Peyer's patch (tissue), 4 donors: ENCODE measurements at regions not wholly inside any gene's neighbourhood (a gene's known extent, or its start where the extent isn't known, plus 50 kb on each side); places are given as distances from the start of the nearest gene placed in this dataset.

Experiments
- DNase-seq, 3 donors: peaks; one replicate each; pipeline ENCODE4 v3.0.0-alpha.2; 2017 to 2019
- H3K27ac ChIP-seq, 4 donors: fragments of 200-600 bp; sonication (generic); one replicate each; pipeline ENCODE4 v1.5.1; 2016 to 2019
- H3K27me3 ChIP-seq, 2 donors: fragments of 200-600 bp; sonication (generic); one replicate each; pipeline ENCODE4 v1.5.1; 2019
- H3K36me3 ChIP-seq, 3 donors: fragments of 200-600 bp; sonication (generic); one replicate each; pipeline ENCODE4 v1.5.1; 2016 to 2019
- H3K4me1 ChIP-seq, 4 donors: fragments of 200-600 bp; sonication (generic); one replicate each; pipeline ENCODE4 v1.5.1; 2016 to 2019
- H3K4me3 ChIP-seq, 4 donors: fragments of 200-600 bp; sonication (generic); 1 replicate in 3 of 4; 2 replicates in 1 of 4; pipeline ENCODE4 v1.5.1; 2016 to 2019; ENCODE audit warnings: mild to moderate bottlenecking in 1 of 4
- H3K9me3 ChIP-seq, 4 donors: fragments of 200-600 bp; sonication (generic); one replicate each; pipeline ENCODE4 v1.5.1; 2016 to 2019; ENCODE audit warnings: mild to moderate bottlenecking in 1 of 4
- POLR2A ChIP-seq, 2 donors: fragments of 450-650 bp; IDR thresholded peaks; one replicate each; pipeline ENCODE4 v1.5.1; 2017; ENCODE audit warnings: antibody characterized with exemption in 2 of 2, mild to moderate bottlenecking in 2 of 2, moderate library complexity in 2 of 2
- TF ChIP-seq, protein P1 (sequence below), 6 experiments: fragments of 450-650 bp in 4 of 6; fragments of 200-600 bp in 2 of 6; sonication (generic) in 1 of 6; IDR thresholded peaks; one replicate each; pipeline ENCODE4 v1.5.1; 2017 to 2019; ENCODE audit warnings: antibody characterized with exemption in 6 of 6, mild to moderate bottlenecking in 3 of 6, moderate library complexity in 1 of 6

DNA sequence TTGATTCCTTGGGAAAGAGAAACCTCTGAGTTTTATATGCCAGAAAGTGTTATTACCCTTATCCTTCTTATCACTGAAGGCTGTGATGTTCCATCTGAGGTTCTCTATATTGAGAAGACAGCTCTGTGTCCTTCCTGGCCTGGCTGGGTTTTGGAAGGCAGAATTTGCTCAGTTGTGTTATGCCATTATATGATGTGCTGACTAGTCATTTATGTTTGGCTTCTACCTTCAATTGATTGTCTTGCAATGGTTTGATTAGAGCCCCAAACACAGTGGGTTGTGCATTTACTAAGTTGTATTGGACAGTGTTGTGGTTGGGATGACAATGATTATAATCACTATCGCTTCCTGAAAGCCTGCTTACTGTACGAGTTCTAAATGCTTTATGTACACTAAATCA is 265.7 kb downstream of the SNAPC1 start:
- Histone ChIP-seq H3K4me3 (no peak overlapping the region), H3K4me1 (no peaks in the 10 kb centered on the region), H3K27ac (no peak overlapping the region), H3K27me3 (no peaks in the 10 kb centered on the region), H3K36me3 (no peaks in the 10 kb centered on the region), H3K9me3 (no peaks in the 10 kb centered on the region)
- no peak for TF ChIP-seq POLR2A (IDR thresholded peaks at IDR 0.05)
- no peak for DNase-seq

DNA sequence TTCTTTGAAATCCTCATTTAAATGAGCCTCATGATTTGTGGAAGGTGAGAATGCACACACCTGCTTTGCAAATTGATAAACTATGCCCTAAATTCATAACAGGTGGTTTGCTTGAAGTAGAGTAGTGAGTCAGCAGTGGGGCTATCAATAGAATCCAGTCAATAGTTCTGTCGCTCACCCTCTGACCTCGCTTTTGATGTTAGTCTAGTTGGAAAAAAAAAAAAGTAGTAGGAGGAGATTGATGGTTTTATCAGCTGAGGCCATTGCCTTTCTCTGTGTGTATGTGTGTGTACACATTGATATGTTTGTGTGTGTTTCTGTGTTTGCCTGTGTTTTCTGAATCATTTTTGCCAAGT is 267.3 kb downstream of the SNAPC1 start:
- no peaks in the 10 kb centered on the region for H3K36me3 ChIP-seq
- no peaks in the 10 kb centered on the region for H3K9me3 ChIP-seq
- H3K4me1 ChIP-seq = no peaks in the 10 kb centered on the region
- H3K27me3 ChIP-seq = no peaks in the 10 kb centered on the region
- no peak for DNase-seq
- no peak for TF ChIP-seq POLR2A (IDR thresholded peaks at IDR 0.05)
- TF ChIP-seq, protein P1, sequence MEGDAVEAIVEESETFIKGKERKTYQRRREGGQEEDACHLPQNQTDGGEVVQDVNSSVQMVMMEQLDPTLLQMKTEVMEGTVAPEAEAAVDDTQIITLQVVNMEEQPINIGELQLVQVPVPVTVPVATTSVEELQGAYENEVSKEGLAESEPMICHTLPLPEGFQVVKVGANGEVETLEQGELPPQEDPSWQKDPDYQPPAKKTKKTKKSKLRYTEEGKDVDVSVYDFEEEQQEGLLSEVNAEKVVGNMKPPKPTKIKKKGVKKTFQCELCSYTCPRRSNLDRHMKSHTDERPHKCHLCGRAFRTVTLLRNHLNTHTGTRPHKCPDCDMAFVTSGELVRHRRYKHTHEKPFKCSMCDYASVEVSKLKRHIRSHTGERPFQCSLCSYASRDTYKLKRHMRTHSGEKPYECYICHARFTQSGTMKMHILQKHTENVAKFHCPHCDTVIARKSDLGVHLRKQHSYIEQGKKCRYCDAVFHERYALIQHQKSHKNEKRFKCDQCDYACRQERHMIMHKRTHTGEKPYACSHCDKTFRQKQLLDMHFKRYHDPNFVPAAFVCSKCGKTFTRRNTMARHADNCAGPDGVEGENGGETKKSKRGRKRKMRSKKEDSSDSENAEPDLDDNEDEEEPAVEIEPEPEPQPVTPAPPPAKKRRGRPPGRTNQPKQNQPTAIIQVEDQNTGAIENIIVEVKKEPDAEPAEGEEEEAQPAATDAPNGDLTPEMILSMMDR (IDR thresholded peaks at IDR 0.05) = no peak
- no peak overlapping the region for H3K4me3 ChIP-seq
- H3K27ac ChIP-seq = no peak overlapping the region

DNA sequence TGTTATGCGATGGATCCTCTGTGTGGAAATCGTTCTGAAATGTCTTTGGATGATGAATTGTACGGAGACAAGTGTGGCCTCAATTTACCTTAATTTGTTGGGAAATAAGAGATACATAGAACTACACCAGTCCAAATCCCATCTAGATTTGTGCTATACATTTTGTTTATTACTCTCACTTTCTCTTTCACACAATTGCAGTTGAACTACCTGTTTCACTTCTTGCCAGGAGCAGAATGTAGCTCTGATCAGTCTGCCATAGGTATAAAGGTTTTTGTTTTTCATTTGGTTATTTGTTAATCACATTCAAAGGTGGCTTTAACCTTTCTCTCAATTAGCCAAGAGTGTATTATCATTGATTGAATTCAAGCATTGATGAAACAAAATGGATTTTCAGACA is 268.2 kb downstream of the SNAPC1 start:
- H3K4me1 ChIP-seq = no peaks in the 10 kb centered on the region
- no peak overlapping the region for H3K27ac ChIP-seq
- H3K36me3 ChIP-seq = no peaks in the 10 kb centered on the region
- H3K9me3 ChIP-seq = no peaks in the 10 kb centered on the region
- no peak for DNase-seq
- H3K4me3 ChIP-seq = no peak overlapping the region
- TF ChIP-seq POLR2A (IDR thresholded peaks at IDR 0.05) = no peak
- TF ChIP-seq, protein P1 (IDR thresholded peaks at IDR 0.05) = no peak
- H3K27me3 ChIP-seq = no peaks in the 10 kb centered on the region

DNA sequence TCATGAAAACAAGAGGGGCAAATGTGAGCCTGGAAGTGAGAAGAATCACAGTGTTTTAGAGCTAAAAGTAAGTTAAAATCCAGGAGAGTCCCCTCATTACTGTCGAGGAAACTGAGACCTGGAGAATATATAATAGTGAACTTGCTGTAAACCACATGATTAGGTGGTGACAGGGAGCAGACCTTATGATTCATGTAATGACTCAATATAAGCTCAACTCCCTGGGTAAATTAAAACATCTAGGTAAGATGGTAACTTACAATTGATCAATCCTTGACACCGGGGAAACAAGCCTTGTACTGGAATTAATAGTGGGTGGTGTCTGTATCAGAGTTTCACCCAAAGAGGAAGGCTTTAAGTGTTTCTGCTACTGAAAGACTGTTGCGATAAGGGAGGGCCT is 269.3 kb downstream of the SNAPC1 start:
- H3K27me3 ChIP-seq = no peaks in the 10 kb centered on the region
- no peak for DNase-seq
- no peak overlapping the region for H3K27ac ChIP-seq
- no peaks in the 10 kb centered on the region for H3K9me3 ChIP-seq
- no peak overlapping the region for H3K4me3 ChIP-seq
- no peaks in the 10 kb centered on the region for H3K36me3 ChIP-seq
- no peaks in the 10 kb centered on the region for H3K4me1 ChIP-seq
- TF ChIP-seq, protein P1 (IDR thresholded peaks at IDR 0.05) = no peak
- no peak for TF ChIP-seq POLR2A (IDR thresholded peaks at IDR 0.05)

DNA sequence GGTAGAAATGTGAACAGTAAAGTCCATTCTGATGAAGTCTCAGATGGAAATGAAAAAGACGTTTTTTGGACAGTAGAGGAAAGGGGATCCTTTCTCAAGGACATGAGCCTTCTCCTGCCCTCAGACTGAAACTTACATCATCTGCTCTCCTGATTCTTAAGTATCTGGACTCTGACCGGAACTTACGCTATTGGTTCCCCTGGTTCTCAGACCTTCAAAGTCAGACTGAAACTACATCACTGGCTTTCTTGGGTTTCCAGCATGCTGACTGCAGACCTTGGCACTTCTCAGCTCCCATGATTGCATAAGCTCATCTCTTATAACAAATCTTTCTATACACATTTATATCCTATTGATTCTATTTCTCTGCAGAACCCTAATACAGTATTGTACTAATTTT is 291.0 kb downstream of the SNAPC1 start:
- no peak for DNase-seq
- no peaks in the 10 kb centered on the region for H3K27me3 ChIP-seq
- H3K9me3 ChIP-seq = no peaks in the 10 kb centered on the region
- TF ChIP-seq POLR2A (IDR thresholded peaks at IDR 0.05) = no peak
- TF ChIP-seq, protein P1 (IDR thresholded peaks at IDR 0.05) = no peak
- H3K36me3 ChIP-seq = no peaks in the 10 kb centered on the region
- H3K4me3 ChIP-seq = no peak overlapping the region
- H3K4me1 ChIP-seq = no peaks in the 10 kb centered on the region
- H3K27ac ChIP-seq = no peak overlapping the region

DNA sequence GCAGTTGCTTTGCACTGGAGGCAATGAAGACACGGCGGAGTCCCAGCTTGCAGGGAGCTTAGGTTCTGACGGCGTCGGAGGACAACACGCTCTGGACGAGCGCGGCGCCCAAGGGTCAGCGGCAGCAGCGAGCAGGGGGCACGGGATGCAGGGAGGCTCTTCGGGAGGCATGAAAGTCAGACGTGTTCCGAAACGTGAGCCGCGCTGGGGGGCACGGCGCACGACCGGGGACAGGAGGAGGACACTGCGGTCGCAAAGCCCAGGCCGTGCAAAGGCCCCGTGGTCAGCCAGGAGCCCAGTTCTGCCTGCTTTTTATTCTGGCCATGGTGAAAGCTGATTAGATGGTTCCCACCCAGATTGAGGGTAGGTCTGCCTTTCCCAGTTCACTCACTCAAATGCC is 294.6 kb downstream of the SNAPC1 start:
- H3K4me3 ChIP-seq = no peak overlapping the region
- H3K4me1 ChIP-seq = no peaks in the 10 kb centered on the region
- no peak for DNase-seq
- no peak overlapping the region for H3K27ac ChIP-seq
- H3K9me3 ChIP-seq = no peaks in the 10 kb centered on the region
- H3K27me3 ChIP-seq = no peaks in the 10 kb centered on the region
- H3K36me3 ChIP-seq = no peaks in the 10 kb centered on the region
- TF ChIP-seq, protein P1 (IDR thresholded peaks at IDR 0.05) = no peak
- no peak for TF ChIP-seq POLR2A (IDR thresholded peaks at IDR 0.05)
